ENCODE measurements at regions not wholly inside any gene's neighbourhood (a gene's known extent, or its start where the extent isn't known, plus 50 kb on each side); places are given as distances from the start of the nearest gene placed in this dataset.

DNA sequence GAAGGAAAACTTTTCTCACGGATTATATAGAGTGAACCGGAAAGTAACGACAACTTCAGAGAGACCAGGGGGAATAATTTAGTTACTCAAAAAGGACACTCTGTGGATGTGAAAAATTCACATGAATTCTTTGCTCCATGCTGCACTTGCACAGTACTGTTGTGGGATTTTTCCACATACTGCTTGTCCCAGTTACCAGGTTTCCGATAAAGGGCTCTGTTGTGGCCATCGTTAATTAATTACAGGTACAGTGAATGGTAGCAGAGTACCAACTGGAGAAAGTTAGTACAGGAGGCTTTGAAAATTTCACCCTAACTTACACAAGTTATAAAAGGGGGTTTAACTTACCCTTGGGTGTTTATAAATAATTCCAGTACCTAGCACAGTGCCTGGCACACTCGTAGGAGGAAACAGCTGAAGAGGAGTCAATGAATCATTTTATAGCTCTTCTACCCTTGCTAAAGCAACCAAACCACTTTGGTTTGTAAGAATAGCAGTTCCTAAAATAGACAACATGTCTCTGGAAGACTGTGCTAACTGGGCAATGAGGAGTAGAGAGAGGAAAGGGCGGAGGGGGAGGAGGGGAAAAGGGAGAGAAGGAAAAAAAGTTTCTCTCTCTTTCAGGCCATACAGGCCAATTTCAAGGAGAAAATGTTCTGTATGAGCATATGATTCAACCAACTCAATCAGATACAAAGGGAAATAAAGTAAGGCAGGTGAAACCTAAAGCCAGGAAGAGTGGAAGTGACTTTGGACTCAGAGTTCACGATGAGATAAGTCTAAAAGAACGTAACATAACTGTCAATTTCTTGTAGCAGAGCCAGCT is 98.3 kb upstream of the MAGI3 start:
- no peak overlapping the region for H4K91ac ChIP-seq (ENCODE audit: low read length)

DNA sequence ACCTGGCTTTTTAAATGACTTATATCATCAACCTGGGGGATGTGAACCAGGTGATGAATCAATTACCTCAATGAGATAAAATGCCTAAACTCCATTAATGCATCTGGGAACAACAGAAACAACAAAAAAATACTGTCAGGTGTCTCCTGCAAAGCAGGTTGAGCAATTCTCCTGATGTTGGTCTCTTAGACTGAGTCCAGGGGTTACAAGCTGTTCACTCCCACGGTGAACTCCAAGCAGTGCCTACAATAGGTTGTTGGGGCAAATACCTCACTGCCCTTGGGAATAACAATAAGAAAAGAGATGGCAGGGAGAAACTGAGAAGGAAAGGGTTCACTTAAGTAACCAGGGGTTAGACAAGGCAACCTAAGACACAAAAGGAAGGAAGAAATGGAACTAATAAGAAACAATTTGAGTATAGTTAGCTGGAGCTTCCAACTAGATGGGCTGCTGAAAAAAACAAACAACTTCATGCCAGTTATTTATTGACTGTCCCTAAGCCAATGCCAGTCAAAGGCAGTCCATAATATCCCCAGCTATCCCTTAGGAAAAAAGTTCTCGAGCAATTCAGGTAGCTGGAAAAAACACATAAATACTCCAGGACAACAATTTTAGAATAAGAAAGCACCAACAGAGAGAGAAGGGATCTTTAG is 97.6 kb upstream of the MAGI3 start:
- Histone ChIP-seq H3K79me1 (replicated peaks; ENCODE audit: low read length, poor library complexity, severe bottlenecking) (no peaks in the 10 kb centered on the region), H3K23ac (ENCODE audit: low read length in 2 of 2) (no peak overlapping the region)
- WGBS = 93% methylated on average over 2 of the region's 2 CpGs

More for the DNA sequence above, 98.3 kb upstream of the MAGI3 start:
- no peak overlapping the region for H3K23ac ChIP-seq (ENCODE audit: low read length in 2 of 2)
- H3K14ac ChIP-seq (ENCODE audit: low read length in 2 of 2) = no peak overlapping the region
- H3K18ac ChIP-seq (ENCODE audit: low read depth in 1 of 2, low read length in 2 of 2) = no peak overlapping the region
- no peak overlapping the region for H2AK5ac ChIP-seq (ENCODE audit: low read length, severe bottlenecking)
- H2BK12ac ChIP-seq (ENCODE audit: low read length in 2 of 2) = no peak overlapping the region
- H2BK120ac ChIP-seq (ENCODE audit: low read depth, low read length) = no peak overlapping the region
- no peaks in the 10 kb centered on the region for H3K9me3 ChIP-seq (ENCODE audit: control insufficient read depth, low read length)
- no peaks in the 10 kb centered on the region for H3K36me3 ChIP-seq (ENCODE audit: control insufficient read depth in 1 of 2, insufficient read depth in 2 of 2, low read depth in 1 of 2, low read length in 2 of 2)
- no peak overlapping the region for H2BK15ac ChIP-seq (ENCODE audit: low read depth, poor library complexity, severe bottlenecking)
- no peak overlapping the region for H3K4ac ChIP-seq (ENCODE audit: low read depth in 1 of 2, low read length in 2 of 2)
- H2BK5ac ChIP-seq (ENCODE audit: low read depth, low read length, poor library complexity, severe bottlenecking) = no peak overlapping the region
- no peak overlapping the region for H3K4me2 ChIP-seq (ENCODE audit: low read length, poor library complexity, severe bottlenecking)
- 84% methylated on average over 7 of the region's 9 CpGs for WGBS
- no peaks in the 10 kb centered on the region for H3K79me1 ChIP-seq (replicated peaks; ENCODE audit: low read length, poor library complexity, severe bottlenecking)
- no peak overlapping the region for H3K9ac ChIP-seq (ENCODE audit: low read length)
- no peak overlapping the region for H2AFZ ChIP-seq (ENCODE audit: low read depth, low read length)
- no peak overlapping the region for H3K4me3 ChIP-seq (ENCODE audit: insufficient read depth in 1 of 2, low read depth in 1 of 2, low read length in 2 of 2)
- H3K4me1 ChIP-seq (ENCODE audit: control insufficient read depth, insufficient read depth, low read depth, low read length) = no peaks in the 10 kb centered on the region
- H3K27me3 ChIP-seq (ENCODE audit: control insufficient read depth in 1 of 2, insufficient read depth in 1 of 2, low read length in 2 of 2) = peaks cover 10 to 15% of the 10 kb centered on the region in 2 experiments
- H3K27ac ChIP-seq (ENCODE audit: low read length, poor library complexity, severe bottlenecking) = no peak overlapping the region
- H4K8ac ChIP-seq (ENCODE audit: low read length) = no peak overlapping the region
- DNase-seq = no peak

DNA sequence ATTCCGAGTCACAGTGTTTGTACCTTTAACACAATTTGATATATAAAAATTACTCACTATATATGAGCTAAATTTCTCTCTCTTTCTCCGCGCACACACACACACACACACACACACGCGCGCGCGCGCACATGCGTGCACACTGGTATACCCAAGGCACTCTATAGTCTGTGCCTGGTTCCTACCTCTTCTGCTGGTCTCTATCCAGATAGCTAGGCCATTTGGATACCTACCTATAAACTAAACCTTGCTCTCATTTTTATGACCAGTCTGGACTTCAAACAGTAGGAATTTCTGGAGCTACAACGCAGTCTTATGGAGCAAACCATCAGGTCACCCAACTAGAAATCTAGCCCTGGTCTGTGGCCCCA is 97.1 kb upstream of the MAGI3 start:
- WGBS = 89% methylated on average over 10 of the region's 11 CpGs
- no peak overlapping the region for H2BK12ac ChIP-seq (ENCODE audit: low read length in 2 of 2)

More for the DNA sequence above, 97.6 kb upstream of the MAGI3 start:
- Histone ChIP-seq H3K4ac (ENCODE audit: low read depth in 1 of 2, low read length in 2 of 2) (no peak overlapping the region), H2AK5ac (ENCODE audit: low read length, severe bottlenecking) (no peak overlapping the region), H2BK5ac (ENCODE audit: low read depth, low read length, poor library complexity, severe bottlenecking) (no peak overlapping the region), H2BK15ac (ENCODE audit: low read depth, poor library complexity, severe bottlenecking) (no peak overlapping the region), H3K9me3 (ENCODE audit: control insufficient read depth, low read length) (no peaks in the 10 kb centered on the region), H2BK12ac (ENCODE audit: low read length in 2 of 2) (no peak overlapping the region), H3K27me3 (ENCODE audit: control insufficient read depth in 1 of 2, insufficient read depth in 1 of 2, low read length in 2 of 2) (peaks cover 10 to 15% of the 10 kb centered on the region in 2 experiments), H3K18ac (ENCODE audit: low read depth in 1 of 2, low read length in 2 of 2) (no peak overlapping the region), H3K4me1 (ENCODE audit: control insufficient read depth, insufficient read depth, low read depth, low read length) (no peaks in the 10 kb centered on the region), H3K27ac (ENCODE audit: low read length, poor library complexity, severe bottlenecking) (no peak overlapping the region), H3K9ac (ENCODE audit: low read length) (no peak overlapping the region), H3K36me3 (ENCODE audit: control insufficient read depth in 1 of 2, insufficient read depth in 2 of 2, low read depth in 1 of 2, low read length in 2 of 2) (no peaks in the 10 kb centered on the region), H3K4me3 (ENCODE audit: insufficient read depth in 1 of 2, low read depth in 1 of 2, low read length in 2 of 2) (no peak overlapping the region), H4K91ac (ENCODE audit: low read length) (no peak overlapping the region), H4K8ac (ENCODE audit: low read length) (no peak overlapping the region), H3K4me2 (ENCODE audit: low read length, poor library complexity, severe bottlenecking) (no peak overlapping the region), H2AFZ (ENCODE audit: low read depth, low read length) (no peak overlapping the region), H3K14ac (ENCODE audit: low read length in 2 of 2) (no peak overlapping the region), H2BK120ac (ENCODE audit: low read depth, low read length) (no peak overlapping the region)
- DNase-seq = no peak

DNA sequence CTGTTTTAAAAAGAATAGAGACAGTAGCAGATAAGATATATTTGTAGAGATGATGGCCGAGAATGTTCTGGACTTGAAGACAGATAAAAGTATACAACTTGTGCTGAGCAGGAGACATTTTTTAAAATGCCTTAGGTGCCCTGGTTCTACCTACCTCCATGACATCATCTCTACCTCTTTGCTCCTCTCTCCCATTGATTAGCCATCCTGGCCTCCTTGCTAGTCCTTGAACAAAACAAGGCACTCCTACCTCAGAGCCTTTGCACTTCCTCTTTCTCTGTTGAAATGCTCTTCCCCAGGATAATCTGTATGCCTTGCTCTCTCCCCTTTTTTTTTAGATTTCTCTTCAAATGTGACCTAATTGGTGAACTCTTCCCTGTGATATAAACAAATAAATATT is 92.6 kb upstream of the MAGI3 start:
- H2BK120ac ChIP-seq (ENCODE audit: low read depth, low read length) = no peak overlapping the region
- H3K4me2 ChIP-seq (ENCODE audit: low read length, poor library complexity, severe bottlenecking) = no peak overlapping the region
- no peak overlapping the region for H3K18ac ChIP-seq (ENCODE audit: low read depth in 1 of 2, low read length in 2 of 2)
- no peak for DNase-seq
- WGBS = no CpG with 5 or more reads among the region's 1 CpG
- no peak overlapping the region for H3K4me3 ChIP-seq (ENCODE audit: insufficient read depth in 1 of 2, low read depth in 1 of 2, low read length in 2 of 2)
- no peaks in the 10 kb centered on the region for H3K79me1 ChIP-seq (replicated peaks; ENCODE audit: low read length, poor library complexity, severe bottlenecking)
- no peaks in the 10 kb centered on the region for H3K9me3 ChIP-seq (ENCODE audit: control insufficient read depth, low read length)
- no peak overlapping the region for H3K14ac ChIP-seq (ENCODE audit: low read length in 2 of 2)
- no peak overlapping the region for H4K91ac ChIP-seq (ENCODE audit: low read length)
- no peak overlapping the region for H2AK5ac ChIP-seq (ENCODE audit: low read length, severe bottlenecking)
- no peak overlapping the region for H2BK15ac ChIP-seq (ENCODE audit: low read depth, poor library complexity, severe bottlenecking)
- no peak overlapping the region for H3K23ac ChIP-seq (ENCODE audit: low read length in 2 of 2)
- H3K4ac ChIP-seq (ENCODE audit: low read depth in 1 of 2, low read length in 2 of 2) = no peak overlapping the region
- no peak overlapping the region for H2BK5ac ChIP-seq (ENCODE audit: low read depth, low read length, poor library complexity, severe bottlenecking)
- H3K36me3 ChIP-seq (ENCODE audit: control insufficient read depth in 1 of 2, insufficient read depth in 2 of 2, low read depth in 1 of 2, low read length in 2 of 2) = no peaks in the 10 kb centered on the region
- peaks cover 0 to 4% of the 10 kb centered on the region in 2 experiments for H3K27me3 ChIP-seq (ENCODE audit: control insufficient read depth in 1 of 2, insufficient read depth in 1 of 2, low read length in 2 of 2)
- no peaks in the 10 kb centered on the region for H3K4me1 ChIP-seq (ENCODE audit: control insufficient read depth, insufficient read depth, low read depth, low read length)
- no peak overlapping the region for H2AFZ ChIP-seq (ENCODE audit: low read depth, low read length)
- H3K9ac ChIP-seq (ENCODE audit: low read length) = no peak overlapping the region
- H2BK12ac ChIP-seq (ENCODE audit: low read length in 2 of 2) = no peak overlapping the region
- no peak overlapping the region for H4K8ac ChIP-seq (ENCODE audit: low read length)
- no peak overlapping the region for H3K27ac ChIP-seq (ENCODE audit: low read length, poor library complexity, severe bottlenecking)

More for the DNA sequence above, 97.1 kb upstream of the MAGI3 start:
- Histone ChIP-seq H3K4me2 (ENCODE audit: low read length, poor library complexity, severe bottlenecking) (no peak overlapping the region), H3K9me3 (ENCODE audit: control insufficient read depth, low read length) (no peaks in the 10 kb centered on the region), H2BK5ac (ENCODE audit: low read depth, low read length, poor library complexity, severe bottlenecking) (no peak overlapping the region), H3K27ac (ENCODE audit: low read length, poor library complexity, severe bottlenecking) (no peak overlapping the region), H3K79me1 (replicated peaks; ENCODE audit: low read length, poor library complexity, severe bottlenecking) (no peaks in the 10 kb centered on the region), H3K4ac (ENCODE audit: low read depth in 1 of 2, low read length in 2 of 2) (no peak overlapping the region), H2BK120ac (ENCODE audit: low read depth, low read length) (no peak overlapping the region), H3K27me3 (ENCODE audit: control insufficient read depth in 1 of 2, insufficient read depth in 1 of 2, low read length in 2 of 2) (peaks cover 10 to 15% of the 10 kb centered on the region in 2 experiments), H2AFZ (ENCODE audit: low read depth, low read length) (no peak overlapping the region), H2BK15ac (ENCODE audit: low read depth, poor library complexity, severe bottlenecking) (no peak overlapping the region), H4K8ac (ENCODE audit: low read length) (no peak overlapping the region), H3K4me3 (ENCODE audit: insufficient read depth in 1 of 2, low read depth in 1 of 2, low read length in 2 of 2) (no peak overlapping the region), H3K23ac (ENCODE audit: low read length in 2 of 2) (no peak overlapping the region), H3K18ac (ENCODE audit: low read depth in 1 of 2, low read length in 2 of 2) (no peak overlapping the region), H3K4me1 (ENCODE audit: control insufficient read depth, insufficient read depth, low read depth, low read length) (no peaks in the 10 kb centered on the region), H2AK5ac (ENCODE audit: low read length, severe bottlenecking) (no peak overlapping the region), H3K36me3 (ENCODE audit: control insufficient read depth in 1 of 2, insufficient read depth in 2 of 2, low read depth in 1 of 2, low read length in 2 of 2) (no peaks in the 10 kb centered on the region), H4K91ac (ENCODE audit: low read length) (no peak overlapping the region), H3K14ac (ENCODE audit: low read length in 2 of 2) (no peak overlapping the region), H3K9ac (ENCODE audit: low read length) (no peak overlapping the region)
- no peak for DNase-seq

Measured in mesenchymal stem cell (in vitro differentiated cells and primary cell).